ENCODE measurements at regions not wholly inside any gene's neighbourhood (a gene's known extent, or its start where the extent isn't known, plus 50 kb on each side); places are given as distances from the start of the nearest gene placed in this dataset.

DNA sequence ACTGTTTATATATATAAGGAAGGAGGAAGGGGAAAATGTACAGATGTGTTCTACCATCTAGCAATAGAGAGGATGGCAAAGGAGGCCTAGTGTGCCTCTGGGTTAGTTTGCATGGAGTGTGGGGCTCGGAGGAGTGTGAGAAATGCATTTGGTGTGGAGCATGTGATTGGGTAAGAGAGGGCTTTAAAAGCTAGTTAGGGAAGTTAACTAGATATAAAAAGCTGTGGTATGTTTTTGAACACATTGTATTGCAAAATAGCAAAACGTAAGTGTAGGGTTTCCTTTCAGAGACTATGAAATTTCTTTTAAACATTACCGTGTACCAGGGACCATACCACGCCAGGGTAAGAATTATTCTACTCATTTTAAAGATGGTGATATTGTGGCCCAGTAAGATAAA lies 53.3 kb upstream of the STXBP6 start:
- Histone ChIP-seq H3K79me1 (ENCODE audit: insufficient read depth, low read depth, low read length, poor library complexity, severe bottlenecking) (no peaks in the 10 kb centered on the region), H2BK5ac (ENCODE audit: insufficient read length, low read length) (no peak overlapping the region), H2AK5ac (ENCODE audit: insufficient read length, low read length) (no peak overlapping the region), H4K5ac (ENCODE audit: insufficient read length, low read depth, low read length) (no peak overlapping the region), H2BK12ac (ENCODE audit: insufficient read length, low read depth, low read length) (no peak overlapping the region), H4K8ac (replicated peaks; ENCODE audit: insufficient read length, low read depth, low read length) (no peak overlapping the region), H3K4ac (ENCODE audit: low read depth, low read length) (no peak overlapping the region), H3K79me2 (ENCODE audit: insufficient read depth, low read length) (no peaks in the 10 kb centered on the region), H2BK15ac (ENCODE audit: low read depth, low read length) (no peak overlapping the region), H3K23ac (ENCODE audit: insufficient read length, low read depth, low read length) (no peak overlapping the region), H4K91ac (ENCODE audit: insufficient read length, low read depth, low read length) (no peak overlapping the region), H3K27ac (ENCODE audit: insufficient read length, low read depth, low read length) (no peak overlapping the region), H3K9me3 (ENCODE audit: control insufficient read depth, low read depth, low read length) (no peaks in the 10 kb centered on the region), H3T11ph (ENCODE audit: low read length) (no peak overlapping the region), H2BK20ac (ENCODE audit: low read depth, low read length, poor library complexity, severe bottlenecking) (no peak overlapping the region), H3K18ac (ENCODE audit: insufficient read length, low read depth, low read length) (no peak overlapping the region), H3K4me2 (ENCODE audit: insufficient read depth, insufficient read length, low read length) (no peak overlapping the region), H2AFZ (ENCODE audit: low read length) (no peak overlapping the region), H3K14ac (ENCODE audit: insufficient read depth, low read length) (no peak overlapping the region), H3K9ac (ENCODE audit: extremely low read depth, insufficient read length, low read length) (no peak overlapping the region), H3K23me2 (ENCODE audit: insufficient read length, low read depth, low read length, poor library complexity, severe bottlenecking) (no peaks in the 10 kb centered on the region), H3K27me3 (ENCODE audit: insufficient read depth, low read length) (no peaks in the 10 kb centered on the region), H2BK120ac (ENCODE audit: low read depth, low read length, poor library complexity, severe bottlenecking) (no peak overlapping the region), H3K56ac (ENCODE audit: insufficient read length, low read depth, low read length) (no peak overlapping the region), H3K4me1 (ENCODE audit: insufficient read depth, low read length) (no peaks in the 10 kb centered on the region), H4K20me1 (ENCODE audit: control insufficient read depth, insufficient read depth, insufficient read length) (no peaks in the 10 kb centered on the region)
- no peak for DNase-seq
- Mint-ChIP-seq H3K4me3 (no peak overlapping the region), H3K36me3 (ENCODE audit: insufficient read depth in 1 of 3, low read depth in 3 of 3) (no peaks in the 10 kb centered on the region), H3K27me3 (ENCODE audit: low read depth) (no peaks in the 10 kb centered on the region; the same call in 1 of the 2 replicates), H3K27ac (no peak overlapping the region), H3K4me1 (peaks cover 0 to 4% of the 10 kb centered on the region in 2 experiments; a peak in 1 of 4 replicates), H3K9me3 (no peaks in the 10 kb centered on the region; a peak in 1 of 5 replicates)
- TF ChIP-seq, protein P1, sequence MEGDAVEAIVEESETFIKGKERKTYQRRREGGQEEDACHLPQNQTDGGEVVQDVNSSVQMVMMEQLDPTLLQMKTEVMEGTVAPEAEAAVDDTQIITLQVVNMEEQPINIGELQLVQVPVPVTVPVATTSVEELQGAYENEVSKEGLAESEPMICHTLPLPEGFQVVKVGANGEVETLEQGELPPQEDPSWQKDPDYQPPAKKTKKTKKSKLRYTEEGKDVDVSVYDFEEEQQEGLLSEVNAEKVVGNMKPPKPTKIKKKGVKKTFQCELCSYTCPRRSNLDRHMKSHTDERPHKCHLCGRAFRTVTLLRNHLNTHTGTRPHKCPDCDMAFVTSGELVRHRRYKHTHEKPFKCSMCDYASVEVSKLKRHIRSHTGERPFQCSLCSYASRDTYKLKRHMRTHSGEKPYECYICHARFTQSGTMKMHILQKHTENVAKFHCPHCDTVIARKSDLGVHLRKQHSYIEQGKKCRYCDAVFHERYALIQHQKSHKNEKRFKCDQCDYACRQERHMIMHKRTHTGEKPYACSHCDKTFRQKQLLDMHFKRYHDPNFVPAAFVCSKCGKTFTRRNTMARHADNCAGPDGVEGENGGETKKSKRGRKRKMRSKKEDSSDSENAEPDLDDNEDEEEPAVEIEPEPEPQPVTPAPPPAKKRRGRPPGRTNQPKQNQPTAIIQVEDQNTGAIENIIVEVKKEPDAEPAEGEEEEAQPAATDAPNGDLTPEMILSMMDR (conservative IDR thresholded peaks at IDR 0.05) = no peak
- WGBS (ENCODE audit: extremely low coverage, insufficient read length, low lambda C conversion rate) = no CpG with 5 or more reads among the region's 4 CpGs
